ENCODE measurements at regions not wholly inside any gene's neighbourhood (a gene's known extent, or its start where the extent isn't known, plus 50 kb on each side); places are given as distances from the start of the nearest gene placed in this dataset.

DNA sequence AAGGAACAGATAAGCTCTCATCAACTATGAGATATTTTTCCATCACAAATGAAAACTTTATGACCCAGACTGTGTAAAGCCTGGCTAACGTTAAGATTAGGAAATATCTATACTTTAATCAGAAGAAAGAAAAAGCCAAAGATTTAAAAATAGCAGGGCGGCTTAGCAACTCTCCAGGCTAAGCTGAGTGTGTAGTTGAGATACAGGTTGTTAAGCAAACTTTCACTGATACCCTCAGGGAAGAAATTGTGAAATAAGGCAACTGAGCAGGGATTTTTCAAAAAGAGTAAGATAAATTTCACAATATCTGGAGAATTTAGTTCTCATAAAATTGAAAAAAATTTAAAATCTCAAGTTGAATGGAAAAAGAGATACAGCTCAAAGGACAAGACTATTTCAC lies 382.0 kb downstream of the RAPGEF2 start:
- TF ChIP-seq, protein P1, sequence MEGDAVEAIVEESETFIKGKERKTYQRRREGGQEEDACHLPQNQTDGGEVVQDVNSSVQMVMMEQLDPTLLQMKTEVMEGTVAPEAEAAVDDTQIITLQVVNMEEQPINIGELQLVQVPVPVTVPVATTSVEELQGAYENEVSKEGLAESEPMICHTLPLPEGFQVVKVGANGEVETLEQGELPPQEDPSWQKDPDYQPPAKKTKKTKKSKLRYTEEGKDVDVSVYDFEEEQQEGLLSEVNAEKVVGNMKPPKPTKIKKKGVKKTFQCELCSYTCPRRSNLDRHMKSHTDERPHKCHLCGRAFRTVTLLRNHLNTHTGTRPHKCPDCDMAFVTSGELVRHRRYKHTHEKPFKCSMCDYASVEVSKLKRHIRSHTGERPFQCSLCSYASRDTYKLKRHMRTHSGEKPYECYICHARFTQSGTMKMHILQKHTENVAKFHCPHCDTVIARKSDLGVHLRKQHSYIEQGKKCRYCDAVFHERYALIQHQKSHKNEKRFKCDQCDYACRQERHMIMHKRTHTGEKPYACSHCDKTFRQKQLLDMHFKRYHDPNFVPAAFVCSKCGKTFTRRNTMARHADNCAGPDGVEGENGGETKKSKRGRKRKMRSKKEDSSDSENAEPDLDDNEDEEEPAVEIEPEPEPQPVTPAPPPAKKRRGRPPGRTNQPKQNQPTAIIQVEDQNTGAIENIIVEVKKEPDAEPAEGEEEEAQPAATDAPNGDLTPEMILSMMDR (IDR thresholded peaks at IDR 0.05; ENCODE audit: low read length), result no peak
- TF ChIP-seq EZH2 (optimal IDR thresholded peaks at IDR 0.05; ENCODE audit: low read depth, low read length) (no peak), EZH2phosphoT487 (IDR thresholded peaks at IDR 0.05; ENCODE audit: low read length) (no peak)

Measured in MM.1S (cell line).